HepG2 (cell line): ENCODE measurements at regions not wholly inside any gene's neighbourhood (a gene's known extent, or its start where the extent isn't known, plus 50 kb on each side); places are given as distances from the start of the nearest gene placed in this dataset.
A peak's percentile ranks its signal among the peaks of the same experiment; 100 is the strongest.

ENCODE experiments used
- ATM ChIP-seq: fragments of 450-650 bp; IDR thresholded peaks from 2 replicates; pipeline ENCODE4 v1.7.1; 2017; ENCODE audit warnings: mild to moderate bottlenecking, borderline replicate concordance
- E2F5 ChIP-seq: sonication (generic); formaldehyde crosslinking; conservative IDR thresholded peaks from 2 replicates; pipeline ENCODE4 v1.4.0; 2020; ENCODE audit warnings: missing genetic modification reagents
- HNF4G ChIP-seq, 2 experiments: sonication (generic) in 1 of 2; formaldehyde crosslinking in 1 of 2; IDR thresholded peaks; 2 replicates each; pipeline versions ENCODE4 v1.4.0 to v1.6.1; 2011 to 2020; ENCODE audit warnings: borderline replicate concordance in 2 of 2, low read depth in 2 of 2, mild to moderate bottlenecking in 2 of 2, low read length in 1 of 2, missing genetic modification reagents in 1 of 2, moderate library complexity in 1 of 2
- KMT2A ChIP-seq: sonication (generic); formaldehyde crosslinking; IDR thresholded peaks from 2 replicates; pipeline ENCODE4 v1.4.0; 2020; ENCODE audit warnings: missing genetic modification reagents
- PHB2 ChIP-seq: fragments of 450-650 bp; IDR thresholded peaks from 2 replicates; pipeline ENCODE4 v1.6.1; 2018; ENCODE audit not compliant: partially characterized antibody
- RBM39 ChIP-seq: fragments of 200-400 bp; formaldehyde crosslinking; IDR thresholded peaks from one replicate; pipeline ENCODE4 v1.6.1; 2018; ENCODE audit warnings: antibody characterized with exemption, mild to moderate bottlenecking, low read depth, low read length; ENCODE audit not compliant: poor library complexity, severe bottlenecking
- SALL2 ChIP-seq: sonication (generic); formaldehyde crosslinking; IDR thresholded peaks from 2 replicates; pipeline ENCODE4 v1.8.1; 2023; ENCODE audit warnings: mild to moderate bottlenecking, missing genetic modification reagents, inconsistent platforms
- SMAD1 ChIP-seq: sonication (generic); formaldehyde crosslinking; IDR thresholded peaks from 2 replicates; pipeline ENCODE4 v1.4.0; 2020; ENCODE audit warnings: missing genetic modification reagents, low read depth, mild to moderate bottlenecking, borderline replicate concordance
- SRSF4 ChIP-seq: fragments of 200-400 bp; formaldehyde crosslinking; IDR thresholded peaks from one replicate; pipeline ENCODE4 v1.6.1; 2018; ENCODE audit warnings: mild to moderate bottlenecking, low read depth, low read length, moderate library complexity; ENCODE audit not compliant: poor library complexity, severe bottlenecking
- SRSF9 ChIP-seq: fragments of 200-400 bp; formaldehyde crosslinking; IDR thresholded peaks from 2 replicates; pipeline ENCODE4 v1.6.1; 2018; ENCODE audit warnings: borderline replicate concordance, mild to moderate bottlenecking, low read depth, low read length; ENCODE audit not compliant: insufficient read depth, poor library complexity, severe bottlenecking
- TBL1XR1 ChIP-seq: fragments of 150-350 bp; IDR thresholded peaks from 2 replicates; pipeline ENCODE4 v1.6.1; 2014; ENCODE audit warnings: borderline replicate concordance, low read length; ENCODE audit not compliant: partially characterized antibody
- ZFAT ChIP-seq: sonication (generic); formaldehyde crosslinking; conservative IDR thresholded peaks from 2 replicates; pipeline ENCODE4 v1.8.1; 2023; ENCODE audit warnings: missing genetic modification reagents, inconsistent platforms
- ZFP36 ChIP-seq: fragments of 150-350 bp; IDR thresholded peaks from 2 replicates; pipeline ENCODE4 v1.6.1; 2018; ENCODE audit warnings: borderline replicate concordance, low read length, low read depth; ENCODE audit not compliant: partially characterized antibody
- ZMYM4 ChIP-seq: sonication (generic); formaldehyde crosslinking; IDR thresholded peaks from 2 replicates; pipeline ENCODE4 v1.8.1; 2023; ENCODE audit warnings: mild to moderate bottlenecking, missing genetic modification reagents
- ZNF484 ChIP-seq: sonication (generic); formaldehyde crosslinking; IDR thresholded peaks from 2 replicates; pipeline ENCODE4 v1.5.1; 2020; ENCODE audit warnings: mild to moderate bottlenecking, low read depth, missing genetic modification reagents, borderline replicate concordance
- ZNF691 ChIP-seq: sonication (generic); formaldehyde crosslinking; IDR thresholded peaks from 2 replicates; pipeline ENCODE4 v1.4.0; 2020; ENCODE audit warnings: missing genetic modification reagents, low read depth, mild to moderate bottlenecking, borderline replicate concordance
- ZNF747 ChIP-seq: sonication (generic); formaldehyde crosslinking; IDR thresholded peaks from 2 replicates; pipeline ENCODE4 v1.8.1; 2023; ENCODE audit warnings: missing genetic modification reagents, mild to moderate bottlenecking, borderline replicate concordance
- ZNF788 ChIP-seq: sonication (generic); formaldehyde crosslinking; IDR thresholded peaks from 2 replicates; pipeline ENCODE4 v1.5.0; 2020; ENCODE audit warnings: mild to moderate bottlenecking, missing genetic modification reagents, borderline replicate concordance
- TF ChIP-seq, protein P1 (sequence below): sonication (generic); formaldehyde crosslinking; IDR thresholded peaks from 2 replicates; pipeline ENCODE4 v1.4.0; 2020; ENCODE audit warnings: missing genetic modification reagents
- TF ChIP-seq, protein P2 (sequence below): sonication (generic); formaldehyde crosslinking; IDR thresholded peaks from 2 replicates; pipeline ENCODE4 v1.4.0; 2020; ENCODE audit warnings: missing genetic modification reagents
- TF ChIP-seq, protein P3 (sequence below): sonication (generic); formaldehyde crosslinking; IDR thresholded peaks from 2 replicates; pipeline ENCODE4 v1.9.0; 2022; ENCODE audit warnings: missing genetic modification reagents, mild to moderate bottlenecking, borderline replicate concordance

DNA sequence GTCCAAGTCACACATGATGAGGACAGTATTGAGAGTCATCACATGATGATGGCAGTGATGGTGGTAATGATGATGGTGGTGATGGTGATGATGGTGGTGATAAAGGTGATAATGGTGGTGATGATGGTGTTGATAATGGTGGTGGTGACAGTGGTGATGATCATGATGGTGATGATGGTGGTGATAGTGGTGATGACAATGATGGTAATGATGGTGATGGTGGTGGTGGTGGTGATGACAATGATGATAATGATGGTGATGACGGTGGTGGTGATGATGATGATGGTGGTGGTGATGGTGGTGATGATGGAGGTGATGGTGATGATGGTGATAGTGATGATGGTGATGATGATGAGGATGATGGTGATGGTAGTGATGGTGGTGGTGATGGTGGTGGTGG is 190.2 kb upstream of the ZNF469 start (continued):
- TF ChIP-seq HNF4G (IDR thresholded peaks at IDR 0.05; ENCODE audit: borderline replicate concordance, low read depth, low read length), result no peak
- no peak for TF ChIP-seq HNF4G (CRISPR knock-in tag; IDR thresholded peaks at IDR 0.05; ENCODE audit: borderline replicate concordance, low read depth)
- no peak for TF ChIP-seq ZFP36
- no peak for TF ChIP-seq SMAD1 (CRISPR knock-in tag)
- no peak for TF ChIP-seq SALL2
- TF ChIP-seq TBL1XR1, result no peak
- no peak for TF ChIP-seq ZNF788 (CRISPR knock-in tag)
- TF ChIP-seq PHB2, result peak; percentile 90
- TF ChIP-seq, protein P1, sequence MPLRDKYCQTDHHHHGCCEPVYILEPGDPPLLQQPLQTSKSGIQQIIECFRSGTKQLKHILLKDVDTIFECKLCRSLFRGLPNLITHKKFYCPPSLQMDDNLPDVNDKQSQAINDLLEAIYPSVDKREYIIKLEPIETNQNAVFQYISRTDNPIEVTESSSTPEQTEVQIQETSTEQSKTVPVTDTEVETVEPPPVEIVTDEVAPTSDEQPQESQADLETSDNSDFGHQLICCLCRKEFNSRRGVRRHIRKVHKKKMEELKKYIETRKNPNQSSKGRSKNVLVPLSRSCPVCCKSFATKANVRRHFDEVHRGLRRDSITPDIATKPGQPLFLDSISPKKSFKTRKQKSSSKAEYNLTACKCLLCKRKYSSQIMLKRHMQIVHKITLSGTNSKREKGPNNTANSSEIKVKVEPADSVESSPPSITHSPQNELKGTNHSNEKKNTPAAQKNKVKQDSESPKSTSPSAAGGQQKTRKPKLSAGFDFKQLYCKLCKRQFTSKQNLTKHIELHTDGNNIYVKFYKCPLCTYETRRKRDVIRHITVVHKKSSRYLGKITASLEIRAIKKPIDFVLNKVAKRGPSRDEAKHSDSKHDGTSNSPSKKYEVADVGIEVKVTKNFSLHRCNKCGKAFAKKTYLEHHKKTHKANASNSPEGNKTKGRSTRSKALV (CRISPR knock-in tag), result no peak
- no peak for TF ChIP-seq ZMYM4 (CRISPR knock-in tag)
- TF ChIP-seq SRSF9, result no peak
- TF ChIP-seq ZNF484 (CRISPR knock-in tag), result no peak
- TF ChIP-seq SRSF4, result no peak
- no peak for TF ChIP-seq ZNF691
- TF ChIP-seq RBM39, result no peak
- no peak for TF ChIP-seq KMT2A
- TF ChIP-seq ZFAT (CRISPR knock-in tag), result no peak
- no peak for TF ChIP-seq E2F5
- TF ChIP-seq, protein P2, sequence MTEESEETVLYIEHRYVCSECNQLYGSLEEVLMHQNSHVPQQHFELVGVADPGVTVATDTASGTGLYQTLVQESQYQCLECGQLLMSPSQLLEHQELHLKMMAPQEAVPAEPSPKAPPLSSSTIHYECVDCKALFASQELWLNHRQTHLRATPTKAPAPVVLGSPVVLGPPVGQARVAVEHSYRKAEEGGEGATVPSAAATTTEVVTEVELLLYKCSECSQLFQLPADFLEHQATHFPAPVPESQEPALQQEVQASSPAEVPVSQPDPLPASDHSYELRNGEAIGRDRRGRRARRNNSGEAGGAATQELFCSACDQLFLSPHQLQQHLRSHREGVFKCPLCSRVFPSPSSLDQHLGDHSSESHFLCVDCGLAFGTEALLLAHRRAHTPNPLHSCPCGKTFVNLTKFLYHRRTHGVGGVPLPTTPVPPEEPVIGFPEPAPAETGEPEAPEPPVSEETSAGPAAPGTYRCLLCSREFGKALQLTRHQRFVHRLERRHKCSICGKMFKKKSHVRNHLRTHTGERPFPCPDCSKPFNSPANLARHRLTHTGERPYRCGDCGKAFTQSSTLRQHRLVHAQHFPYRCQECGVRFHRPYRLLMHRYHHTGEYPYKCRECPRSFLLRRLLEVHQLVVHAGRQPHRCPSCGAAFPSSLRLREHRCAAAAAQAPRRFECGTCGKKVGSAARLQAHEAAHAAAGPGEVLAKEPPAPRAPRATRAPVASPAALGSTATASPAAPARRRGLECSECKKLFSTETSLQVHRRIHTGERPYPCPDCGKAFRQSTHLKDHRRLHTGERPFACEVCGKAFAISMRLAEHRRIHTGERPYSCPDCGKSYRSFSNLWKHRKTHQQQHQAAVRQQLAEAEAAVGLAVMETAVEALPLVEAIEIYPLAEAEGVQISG, result no peak
- TF ChIP-seq ATM, result peak; percentile 27; the same call in 1 of the 2 replicates
- TF ChIP-seq ZNF747, result no peak
- TF ChIP-seq, protein P3, sequence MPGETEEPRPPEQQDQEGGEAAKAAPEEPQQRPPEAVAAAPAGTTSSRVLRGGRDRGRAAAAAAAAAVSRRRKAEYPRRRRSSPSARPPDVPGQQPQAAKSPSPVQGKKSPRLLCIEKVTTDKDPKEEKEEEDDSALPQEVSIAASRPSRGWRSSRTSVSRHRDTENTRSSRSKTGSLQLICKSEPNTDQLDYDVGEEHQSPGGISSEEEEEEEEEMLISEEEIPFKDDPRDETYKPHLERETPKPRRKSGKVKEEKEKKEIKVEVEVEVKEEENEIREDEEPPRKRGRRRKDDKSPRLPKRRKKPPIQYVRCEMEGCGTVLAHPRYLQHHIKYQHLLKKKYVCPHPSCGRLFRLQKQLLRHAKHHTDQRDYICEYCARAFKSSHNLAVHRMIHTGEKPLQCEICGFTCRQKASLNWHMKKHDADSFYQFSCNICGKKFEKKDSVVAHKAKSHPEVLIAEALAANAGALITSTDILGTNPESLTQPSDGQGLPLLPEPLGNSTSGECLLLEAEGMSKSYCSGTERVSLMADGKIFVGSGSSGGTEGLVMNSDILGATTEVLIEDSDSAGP (CRISPR knock-in tag), result no peak
